TTC549 (cell line): ENCODE measurements at regions not wholly inside any gene's neighbourhood (a gene's known extent, or its start where the extent isn't known, plus 50 kb on each side); places are given as distances from the start of the nearest gene placed in this dataset.

Source experiments
- FAIRE-seq: peaks from 2 replicates; lab custom pipeline; 2012; peaks lifted over from hg19 to GRCh38; lab: Jason Lieb, UNC

DNA sequence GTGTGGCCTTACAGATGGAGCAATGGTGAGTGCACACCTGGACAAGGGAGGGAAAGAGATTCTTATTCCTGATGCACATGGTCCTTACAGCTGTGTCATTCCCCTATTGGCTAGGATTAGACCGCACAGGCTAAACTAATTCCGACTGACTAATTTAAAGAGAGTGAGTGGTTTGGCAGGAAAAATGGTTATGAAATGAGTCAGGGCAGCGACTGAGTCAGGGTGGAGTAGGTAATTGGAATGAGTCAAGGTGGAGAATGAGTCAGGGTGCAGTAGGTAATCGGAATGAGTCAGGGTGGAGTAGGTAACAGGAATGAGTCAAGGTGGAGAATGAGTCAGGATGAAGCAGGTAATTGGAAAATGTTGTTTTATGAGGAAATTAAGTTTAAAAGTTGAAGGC is 1353.7 kb upstream of the LRRTM1 start:
- FAIRE-seq: no peak

DNA sequence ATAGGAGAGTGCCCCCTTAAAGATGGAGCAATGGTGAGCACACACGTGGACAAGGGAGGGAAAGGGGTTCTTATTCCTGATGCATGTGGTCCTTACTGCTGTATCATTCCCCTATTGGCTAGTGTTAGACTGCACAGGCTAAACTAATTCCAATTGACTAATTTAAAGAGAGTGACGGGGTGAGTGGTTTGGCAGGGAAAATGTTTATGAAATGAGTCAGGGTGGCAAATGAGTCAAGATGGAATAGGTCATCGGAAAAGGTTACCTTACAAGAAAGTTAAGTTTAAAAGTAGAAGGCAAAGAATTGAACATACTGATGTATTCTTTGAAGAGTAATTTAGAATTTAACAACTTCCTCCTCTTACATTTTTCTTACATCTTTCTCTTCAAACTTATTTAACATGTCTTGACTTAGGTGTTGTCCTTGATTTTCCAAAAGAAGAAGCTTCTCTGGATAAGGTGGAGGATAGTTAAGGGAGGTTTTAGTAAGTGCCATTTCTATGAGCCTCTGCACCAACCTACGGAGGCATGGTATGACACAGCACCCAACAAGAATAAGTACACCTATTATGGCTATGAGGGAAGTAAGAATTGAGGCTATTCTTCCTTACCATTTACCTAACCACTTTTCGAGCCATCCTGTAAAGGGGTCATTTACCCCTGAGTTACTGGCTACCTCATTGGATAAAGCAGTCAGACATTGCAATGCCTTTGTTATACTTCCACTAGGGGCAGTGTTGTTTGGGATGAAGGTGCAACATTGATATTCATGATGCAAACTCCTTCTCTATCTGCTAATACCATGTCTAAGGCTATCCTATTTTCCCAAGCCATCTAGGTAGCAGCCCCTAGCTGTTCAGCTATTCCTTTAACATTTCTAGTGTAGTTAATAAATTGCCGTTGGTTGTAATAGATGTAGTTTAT is 1345.8 kb upstream of the LRRTM1 start:
- no peak for FAIRE-seq

DNA sequence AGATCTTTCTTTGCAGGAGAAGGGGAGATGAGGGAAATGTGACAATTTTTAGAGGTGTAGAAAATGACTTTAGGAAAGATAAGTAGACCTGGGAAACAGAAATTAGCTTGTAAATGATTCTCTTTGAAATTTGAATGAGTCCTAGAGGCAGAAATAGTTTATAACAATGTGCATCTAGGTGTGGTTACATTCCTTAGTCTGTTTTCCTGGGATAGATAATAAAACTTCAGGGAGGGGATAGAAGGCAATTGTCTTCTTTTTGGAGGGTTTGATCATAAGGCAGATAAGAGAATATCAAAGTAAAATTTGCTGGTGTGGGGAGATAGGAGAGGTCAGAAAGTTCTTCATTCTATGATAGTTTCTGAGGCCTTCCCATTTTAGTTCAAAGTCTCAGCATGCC is 1344.3 kb upstream of the LRRTM1 start:
- FAIRE-seq: no peak

DNA sequence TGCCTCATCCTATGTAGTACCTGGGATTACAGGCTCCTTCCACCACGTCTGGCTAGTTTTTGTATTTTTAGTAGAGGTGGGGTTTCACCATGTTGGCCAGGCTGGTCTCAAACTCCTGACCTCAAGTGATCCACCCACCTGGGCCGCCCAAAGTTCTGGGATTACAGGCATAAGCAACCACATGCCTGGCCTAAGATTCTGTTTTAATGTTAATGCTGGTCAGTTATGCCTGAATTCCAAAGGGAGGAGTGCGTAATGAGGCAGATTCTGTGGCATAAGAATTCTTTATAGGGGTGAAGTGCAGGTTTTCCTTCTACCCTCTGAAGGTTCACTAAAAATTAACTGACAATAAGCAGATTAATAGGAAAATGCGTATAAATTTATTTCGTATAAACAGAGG is 1343.8 kb upstream of the LRRTM1 start:
- FAIRE-seq: no peak

DNA sequence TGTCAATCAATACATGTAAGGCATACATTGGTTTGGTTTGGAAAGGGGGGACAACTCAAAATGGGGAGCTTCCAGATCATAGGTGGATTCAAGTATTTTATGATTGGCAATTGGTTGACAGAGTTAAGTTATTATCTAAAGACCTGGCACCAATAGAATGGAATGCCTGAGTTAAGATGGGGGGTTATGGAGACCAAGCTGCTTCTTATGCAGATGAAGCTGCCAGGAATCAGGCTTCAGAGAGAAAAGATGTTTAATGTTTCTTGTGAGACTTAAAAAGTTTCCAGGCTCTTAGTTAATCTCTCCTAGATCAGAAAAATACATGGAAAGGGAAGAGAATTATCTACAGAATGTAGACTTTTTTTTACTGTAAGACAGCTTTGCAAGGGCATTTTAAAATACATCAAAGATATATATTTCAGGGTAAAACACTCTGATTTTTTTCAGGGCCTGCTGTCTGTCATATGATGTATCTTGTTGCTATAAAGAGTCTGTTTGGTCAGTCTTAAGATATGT is 1343.2 kb upstream of the LRRTM1 start:
- FAIRE-seq: no peak

DNA sequence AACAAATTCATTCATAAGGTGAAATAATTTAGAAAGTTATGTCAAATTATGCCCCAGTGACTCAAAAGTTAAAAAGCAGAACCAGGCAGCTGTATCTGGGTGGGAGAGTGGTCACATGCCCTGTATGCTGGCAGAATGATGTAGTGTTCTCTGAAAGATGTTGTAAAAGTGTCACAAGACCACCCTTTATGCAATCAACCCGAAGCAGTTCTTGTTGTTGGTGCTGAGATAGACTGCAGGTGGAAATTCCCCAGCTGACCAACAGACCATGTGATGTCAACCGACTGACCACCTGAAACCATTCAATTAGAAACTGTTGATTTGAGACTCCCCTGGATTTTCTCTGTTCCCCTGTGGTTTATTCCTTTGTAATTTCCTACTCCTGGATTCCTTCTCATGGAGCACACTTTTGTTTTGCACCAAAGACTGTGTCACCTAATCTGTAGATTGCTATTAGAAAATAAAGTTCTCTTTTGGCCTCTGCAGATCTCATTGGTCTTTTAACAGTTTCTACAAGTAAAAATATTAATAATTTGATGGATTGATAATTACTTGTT is 1341.3 kb upstream of the LRRTM1 start:
- no peak for FAIRE-seq

DNA sequence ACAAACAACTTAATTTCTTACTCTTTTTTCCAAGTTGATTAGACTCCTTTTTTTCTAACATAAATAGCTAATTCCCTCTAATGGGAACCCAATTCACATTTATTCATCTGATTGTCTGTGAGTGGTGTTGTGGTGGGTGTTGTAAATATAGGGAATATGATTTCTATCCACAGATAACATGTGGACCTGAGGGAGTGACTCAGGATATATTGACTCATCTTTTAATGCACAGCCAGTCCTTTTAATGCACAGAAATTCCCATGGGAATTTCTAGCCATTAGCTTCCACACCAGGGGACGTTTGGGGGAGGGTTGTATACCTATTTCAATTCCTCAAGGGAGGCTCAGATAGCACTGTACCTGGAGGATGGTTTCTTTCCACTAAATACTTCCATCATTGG is 1339.6 kb upstream of the LRRTM1 start:
- FAIRE-seq: no peak

DNA sequence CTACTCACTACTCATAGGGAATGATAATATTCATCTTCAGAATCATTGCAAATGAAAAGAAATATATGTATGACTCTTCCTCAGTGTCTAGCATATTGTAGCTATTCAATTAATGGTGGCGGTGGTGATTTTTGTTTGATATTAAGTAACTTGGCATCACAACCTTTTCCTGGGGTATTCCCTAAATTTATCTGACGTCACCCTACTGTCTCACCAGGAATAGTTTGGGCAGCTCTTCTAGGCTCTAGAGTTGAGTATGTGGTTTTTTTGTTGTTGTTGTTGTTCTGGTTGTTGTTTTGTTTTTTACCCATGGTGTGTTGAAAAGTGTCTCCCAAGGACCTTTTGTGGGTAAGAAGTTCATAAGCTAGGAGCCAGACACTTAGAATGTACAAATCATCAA is 1320.3 kb upstream of the LRRTM1 start:
- no peak for FAIRE-seq

DNA sequence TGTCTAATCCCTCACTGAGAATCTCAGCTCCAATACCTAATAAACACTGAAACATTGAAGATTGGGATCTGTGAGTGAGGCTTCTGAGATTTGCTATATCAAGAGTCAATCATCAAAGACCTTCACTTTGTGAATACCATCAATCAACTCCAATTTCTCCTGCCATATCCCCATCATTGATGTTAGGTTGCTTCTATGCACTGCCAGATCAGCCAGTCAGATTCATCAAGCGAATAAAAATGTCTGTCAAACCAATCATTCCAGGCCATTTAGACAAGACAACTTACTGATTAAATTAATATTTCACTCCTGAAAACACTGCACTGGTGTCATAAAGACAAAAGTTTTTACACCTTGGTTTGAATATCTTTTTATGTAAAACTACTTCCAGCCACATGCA is 1295.5 kb upstream of the LRRTM1 start:
- FAIRE-seq: no peak

DNA sequence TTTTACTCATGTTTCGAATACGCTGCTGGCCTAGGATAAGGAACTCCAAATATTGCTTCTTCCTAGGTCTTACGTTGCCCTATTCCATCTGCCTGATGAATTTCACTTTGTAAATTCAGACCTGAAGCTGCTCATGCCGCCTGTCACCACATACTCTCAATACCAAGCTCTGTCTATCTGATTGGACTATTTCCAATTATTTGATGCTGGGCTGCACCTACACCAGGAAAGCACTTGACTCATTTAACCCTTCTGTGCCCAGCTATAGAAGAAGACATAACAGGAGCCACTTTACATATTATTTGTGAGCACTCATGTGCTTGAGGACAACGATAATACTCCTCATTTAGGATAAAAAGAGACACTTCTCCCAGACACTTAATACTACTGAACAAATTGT is 1293.9 kb upstream of the LRRTM1 start:
- FAIRE-seq: no peak

DNA sequence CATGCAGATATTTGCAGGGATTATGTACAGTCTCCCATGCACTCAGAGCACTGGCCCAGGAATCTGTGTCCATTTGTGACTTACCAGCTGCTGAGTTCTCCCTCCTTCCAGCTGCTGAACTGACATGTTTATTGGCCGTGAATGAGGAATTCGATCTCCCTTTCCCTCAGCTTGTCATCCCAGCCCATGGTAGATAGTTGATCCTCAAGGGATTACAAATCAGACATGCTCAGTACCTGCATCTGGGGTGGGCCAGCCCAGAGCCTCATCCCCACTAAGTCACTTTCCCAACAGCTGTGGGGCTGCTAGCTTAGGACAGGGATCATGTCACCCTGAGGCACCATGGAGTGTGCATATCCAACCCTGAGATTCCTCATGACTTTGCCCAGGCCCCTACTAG is 1284.9 kb upstream of the LRRTM1 start:
- FAIRE-seq: no peak

DNA sequence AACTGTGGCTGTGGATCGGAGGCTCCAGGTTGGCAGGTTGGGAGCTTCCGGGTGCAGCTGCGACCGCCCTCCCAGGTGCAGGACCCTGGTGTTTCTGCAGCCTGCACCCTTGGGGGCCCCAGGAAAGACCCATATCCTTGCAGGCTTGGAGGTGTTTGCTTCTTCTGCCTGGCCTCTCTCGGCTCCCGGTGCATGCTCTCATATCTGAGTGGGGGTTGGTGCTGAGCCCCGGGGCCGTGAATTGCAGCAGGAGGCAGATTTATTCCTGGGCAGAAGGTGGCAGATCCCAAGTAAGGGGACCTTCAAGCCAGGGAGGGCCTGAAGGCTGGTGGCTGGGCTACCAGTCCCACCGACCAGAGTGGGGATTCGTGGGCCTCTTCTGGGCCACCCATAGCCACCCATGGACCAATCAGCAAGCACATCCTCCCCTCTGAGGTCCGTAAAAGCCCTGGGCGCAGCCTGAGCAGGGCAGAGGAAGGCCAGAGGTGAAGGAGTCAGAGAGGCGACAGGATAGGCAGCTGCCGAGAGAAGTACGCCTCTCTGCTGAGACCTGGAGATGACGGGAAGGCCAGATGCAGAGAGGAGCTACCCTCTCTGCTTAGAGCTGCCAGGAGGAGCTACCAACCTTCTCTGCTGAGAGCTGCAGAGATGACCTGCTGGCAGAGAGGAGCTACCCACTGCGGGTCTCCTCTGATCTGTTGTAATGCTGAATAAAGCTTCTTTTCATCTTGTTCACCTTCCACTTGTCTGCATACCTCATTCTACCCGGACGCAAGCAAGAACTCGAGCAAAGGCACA is 1279.0 kb upstream of the LRRTM1 start:
- FAIRE-seq: no peak

DNA sequence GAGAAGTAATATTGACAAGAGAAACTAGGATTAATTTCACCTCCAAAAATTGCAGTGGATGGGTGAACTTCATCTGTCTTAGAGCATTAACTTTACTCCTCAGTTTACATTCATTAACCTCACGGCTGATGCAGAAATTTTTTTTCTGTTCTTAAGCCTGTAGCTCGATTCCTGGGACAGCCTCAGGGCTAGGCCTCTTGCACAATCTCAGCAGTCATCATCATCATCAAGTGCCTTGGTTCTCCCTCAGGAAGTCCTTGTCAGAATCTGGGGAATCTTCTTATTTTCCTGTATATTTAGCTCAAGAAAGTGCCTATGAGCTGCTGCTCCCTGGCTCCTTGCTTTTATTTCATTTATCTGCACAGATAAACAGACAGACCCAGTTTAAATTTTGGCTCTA is 1272.2 kb upstream of the LRRTM1 start:
- no peak for FAIRE-seq

DNA sequence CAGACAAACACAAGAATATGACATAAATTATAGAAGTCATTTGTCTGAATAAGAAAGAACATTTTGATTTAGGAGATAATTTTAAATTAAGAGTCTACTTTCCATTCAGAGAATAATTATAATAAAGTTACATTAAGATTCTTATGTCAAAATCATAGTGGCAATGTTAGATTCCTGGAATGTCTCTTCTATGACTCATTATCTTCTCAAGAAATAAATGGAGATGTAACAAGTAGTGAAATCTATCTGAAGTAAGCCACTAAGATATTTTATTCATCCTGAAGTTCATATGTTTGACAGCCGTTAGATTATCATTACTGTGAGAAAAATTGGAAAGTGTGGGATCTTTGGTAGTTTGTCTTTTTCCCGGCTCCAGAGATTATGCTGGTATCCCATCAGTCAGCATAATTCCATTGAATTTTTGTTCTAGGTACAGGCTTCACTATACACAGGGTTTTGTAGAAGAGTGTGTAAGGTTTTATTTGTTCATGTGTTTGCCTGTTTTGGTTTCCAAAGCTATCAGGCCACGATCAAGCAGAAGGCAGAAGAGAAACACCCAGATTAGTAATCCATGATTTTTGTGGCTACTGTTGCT is 1246.6 kb upstream of the LRRTM1 start:
- no peak for FAIRE-seq

DNA sequence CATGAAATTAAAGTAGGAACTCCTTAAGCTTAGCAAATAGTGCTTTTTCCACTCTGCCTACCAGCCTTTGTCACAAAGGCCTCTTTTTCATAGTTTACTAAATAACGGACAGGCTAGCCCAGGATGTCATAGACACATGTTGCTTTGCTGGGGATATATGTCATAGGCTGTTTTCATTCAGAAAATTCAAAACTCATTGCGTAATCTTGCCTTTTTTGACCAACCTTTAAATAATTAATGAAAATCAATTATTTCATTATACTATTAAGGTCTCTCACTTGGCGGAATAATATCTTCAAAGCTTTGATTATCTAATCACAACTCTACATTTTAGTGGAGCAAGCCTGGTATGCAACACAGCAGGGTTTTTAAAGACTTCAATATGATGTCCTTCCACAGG is 1245.7 kb upstream of the LRRTM1 start:
- FAIRE-seq: no peak

DNA sequence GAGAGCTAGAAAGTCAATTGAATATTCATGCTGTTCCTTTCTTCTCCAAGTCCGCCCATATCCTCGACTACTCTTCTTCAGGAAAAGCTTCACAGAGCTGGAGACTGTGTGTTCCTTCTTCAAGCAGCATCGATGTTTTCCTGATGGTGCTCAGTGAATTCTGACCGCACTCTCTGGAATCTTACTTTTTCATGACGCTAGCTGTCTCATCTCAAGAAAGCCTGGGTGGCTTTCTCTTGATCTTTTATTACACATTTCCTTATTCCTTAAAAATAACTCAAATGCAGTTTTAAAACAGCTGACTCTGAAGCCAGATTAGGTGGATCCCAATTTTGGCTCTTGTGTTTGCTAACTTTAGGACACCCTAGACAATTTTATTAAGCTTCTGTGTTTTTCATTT is 1245.1 kb upstream of the LRRTM1 start:
- no peak for FAIRE-seq

DNA sequence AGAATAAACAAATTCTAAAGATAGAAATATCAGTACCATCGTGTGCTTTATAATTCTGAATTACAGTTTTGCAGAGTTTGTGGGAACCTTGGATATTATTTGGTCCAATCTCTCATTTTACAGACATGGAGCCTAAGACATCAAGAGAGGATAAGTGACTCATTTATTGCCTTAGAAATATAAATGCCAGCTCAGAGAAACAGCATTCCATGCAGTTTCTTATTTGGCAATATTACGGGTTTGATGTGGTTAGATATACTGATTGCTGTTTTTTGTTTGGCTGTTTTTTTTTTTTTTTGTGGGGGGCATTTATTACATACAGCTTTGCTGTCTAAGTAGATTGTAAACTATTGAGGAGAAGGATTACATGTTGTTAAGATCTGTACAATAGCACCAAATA is 1241.1 kb upstream of the LRRTM1 start:
- no peak for FAIRE-seq

DNA sequence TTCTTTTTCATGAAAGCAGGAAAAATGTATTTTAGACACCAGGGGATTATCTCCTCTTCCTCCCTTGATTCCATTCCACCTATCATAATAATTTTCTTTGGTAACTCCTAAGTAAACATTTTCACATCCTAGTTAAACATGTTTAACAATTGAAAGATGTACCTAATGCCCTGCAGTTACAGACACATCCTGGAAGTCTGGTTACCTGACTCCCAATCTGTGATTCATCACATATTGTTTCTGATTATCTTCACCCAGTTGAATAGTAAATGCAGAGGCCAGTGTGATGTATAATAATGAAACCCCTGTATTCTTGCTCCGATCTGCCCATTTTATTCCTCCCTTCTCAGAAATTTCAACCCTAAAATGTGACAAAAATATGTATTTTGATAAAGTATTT is 1237.6 kb upstream of the LRRTM1 start:
- no peak for FAIRE-seq

DNA sequence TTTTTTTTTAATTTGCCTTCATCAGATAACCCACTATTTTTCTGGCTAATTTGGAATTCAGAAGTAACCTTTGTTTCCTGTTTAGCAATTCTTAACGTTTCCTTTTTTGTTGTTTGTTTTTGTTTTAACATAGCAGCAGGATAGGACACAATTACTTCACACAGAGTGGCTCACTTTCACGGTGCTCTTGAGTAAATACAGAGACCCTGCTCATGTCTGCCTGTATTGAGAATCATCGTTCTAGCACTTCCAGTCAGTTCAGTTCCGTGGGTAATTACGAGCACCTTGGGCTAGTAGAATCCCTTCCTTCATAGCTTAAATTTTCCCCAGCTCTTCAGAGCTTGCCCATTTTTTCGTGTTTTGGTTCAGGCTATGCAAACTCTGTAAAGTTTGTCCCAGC is 1225.4 kb upstream of the LRRTM1 start:
- no peak for FAIRE-seq

DNA sequence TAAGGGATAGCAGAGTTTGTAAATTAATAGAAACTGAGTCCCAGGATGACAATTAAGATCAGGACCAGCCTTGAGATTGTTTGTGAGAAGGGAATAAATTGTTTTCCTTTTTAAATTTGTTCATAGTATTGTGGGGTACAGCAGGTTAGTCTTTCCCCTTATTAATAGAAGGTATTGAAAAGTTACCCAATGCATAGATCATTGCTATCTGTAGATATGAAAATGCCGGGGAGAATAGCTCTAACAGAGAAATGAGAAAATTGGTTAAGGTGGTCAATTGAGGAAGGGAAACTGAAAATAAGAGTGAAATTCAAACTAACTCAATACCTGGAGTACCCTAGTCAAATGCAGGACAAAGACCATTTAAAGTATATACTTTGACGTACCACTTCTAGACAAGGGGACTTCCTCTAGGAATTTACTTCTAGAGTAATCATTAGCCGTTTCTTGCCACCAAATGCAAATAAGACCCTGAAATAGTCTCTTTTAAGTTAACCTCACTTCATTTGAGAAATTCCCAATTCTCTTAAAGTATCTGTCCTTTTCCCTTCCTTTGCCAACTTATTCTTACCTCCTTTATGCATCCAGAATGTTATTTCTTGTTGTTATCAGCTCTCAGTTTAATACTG is 1224.4 kb upstream of the LRRTM1 start:
- FAIRE-seq: no peak

DNA sequence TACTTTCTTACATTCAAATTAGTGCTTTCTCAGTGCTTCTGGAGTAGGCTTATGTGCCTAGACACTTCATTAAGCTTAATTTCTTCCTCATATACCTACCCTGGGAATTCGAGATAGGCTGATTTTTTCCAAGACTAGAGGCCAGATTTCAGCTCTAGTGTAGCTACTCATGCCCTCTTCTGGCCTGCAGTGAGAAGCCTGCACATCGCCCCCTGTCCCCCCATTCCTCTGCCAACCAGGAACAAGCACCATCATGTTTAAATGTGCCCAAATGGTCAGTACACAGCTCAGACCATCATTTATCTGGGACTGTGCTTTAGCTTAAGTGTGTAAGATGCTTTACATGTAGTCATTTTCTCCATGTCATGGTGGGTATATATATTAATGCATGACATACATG is 1218.8 kb upstream of the LRRTM1 start:
- no peak for FAIRE-seq

DNA sequence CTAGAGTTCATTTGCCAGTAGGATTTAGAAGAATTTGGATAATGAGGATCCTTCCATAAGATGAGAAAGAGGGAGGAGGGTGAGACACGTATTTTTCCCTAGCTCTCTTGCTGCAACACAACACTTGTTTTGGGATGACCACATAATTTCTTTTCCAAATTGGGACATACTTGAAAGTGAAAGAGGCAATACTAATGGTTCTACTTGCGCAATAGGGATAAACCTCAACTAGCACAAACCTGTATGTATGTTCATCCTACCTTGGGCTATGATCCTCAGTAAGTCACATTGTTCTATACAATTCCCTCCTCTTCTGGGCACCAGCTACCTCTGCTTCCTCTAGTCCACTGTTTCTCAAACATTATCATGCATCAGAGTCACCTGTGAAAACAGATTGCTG is 1208.8 kb upstream of the LRRTM1 start:
- no peak for FAIRE-seq
